CD4-positive, alpha-beta T cell treated with Interleukin-15 for 1 hour (primary cell): ENCODE measurements at regions not wholly inside any gene's neighbourhood (a gene's known extent, or its start where the extent isn't known, plus 50 kb on each side); places are given as distances from the start of the nearest gene placed in this dataset.
"Not testable (repeated sequence)": the region's sequence is repeated elsewhere in the genome, so short reads cannot be mapped to it uniquely, and the experiment has no call there.

Source experiments
- DNase-seq: peaks from one replicate; pipeline ENCODE4 v3.0.0-alpha.2; 2020

DNA sequence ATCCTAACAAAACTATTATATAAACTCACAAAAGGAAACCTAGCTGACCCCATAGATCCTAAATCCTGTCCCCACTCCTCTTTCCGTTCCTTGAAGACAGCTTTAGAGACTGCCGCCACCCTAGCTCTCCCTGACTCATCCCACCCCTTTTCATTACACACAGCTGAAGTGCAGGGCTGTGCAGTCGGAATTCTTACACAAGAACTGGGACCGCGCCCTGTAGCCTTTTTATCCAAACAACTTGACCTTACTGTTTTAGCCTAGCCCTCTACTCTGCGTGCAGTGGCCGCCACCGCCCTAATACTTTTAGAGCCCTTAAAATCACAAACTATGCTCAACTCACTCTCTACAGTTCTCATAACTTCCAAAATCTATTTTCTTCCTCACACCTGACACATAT, 264.0 kb downstream of the SMARCA2 start:
- not testable (repeated sequence) for DNase-seq

DNA sequence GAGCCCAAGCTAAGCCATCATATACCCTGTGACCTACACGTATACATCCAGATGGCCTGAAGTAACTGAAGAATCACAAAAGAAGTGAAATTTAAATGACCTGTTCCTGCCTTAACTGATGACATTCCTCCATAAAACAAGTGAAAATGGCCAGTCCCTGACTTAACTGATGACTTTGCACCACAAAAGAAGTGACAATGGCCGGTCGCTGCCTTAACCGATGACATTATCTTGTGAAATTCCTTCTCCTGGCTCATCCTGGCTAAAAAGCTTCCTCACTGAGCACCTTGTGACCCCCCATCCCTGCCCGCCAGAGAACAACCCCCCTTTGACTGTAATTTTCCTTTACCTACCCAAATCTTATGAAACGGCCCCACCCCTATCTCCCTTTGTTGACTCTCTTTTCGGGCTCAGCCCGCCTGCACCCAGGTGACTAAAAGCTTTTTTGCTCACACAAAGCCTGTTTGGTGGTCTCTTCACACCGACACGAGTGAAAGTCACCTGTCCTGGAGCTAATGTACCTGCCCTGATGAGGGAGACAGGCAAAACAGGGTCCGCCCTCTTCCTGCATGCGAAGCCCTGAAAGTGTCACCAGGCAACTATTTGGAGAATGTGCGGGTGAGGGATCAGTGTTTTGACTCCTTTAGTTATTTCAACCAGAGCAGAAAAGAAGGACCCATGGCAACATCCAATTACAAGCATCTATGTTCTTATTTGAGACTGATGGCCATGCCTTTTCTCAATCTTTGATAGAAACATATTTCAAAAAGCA, 266.1 kb downstream of the SMARCA2 start:
- DNase-seq: no peak

DNA sequence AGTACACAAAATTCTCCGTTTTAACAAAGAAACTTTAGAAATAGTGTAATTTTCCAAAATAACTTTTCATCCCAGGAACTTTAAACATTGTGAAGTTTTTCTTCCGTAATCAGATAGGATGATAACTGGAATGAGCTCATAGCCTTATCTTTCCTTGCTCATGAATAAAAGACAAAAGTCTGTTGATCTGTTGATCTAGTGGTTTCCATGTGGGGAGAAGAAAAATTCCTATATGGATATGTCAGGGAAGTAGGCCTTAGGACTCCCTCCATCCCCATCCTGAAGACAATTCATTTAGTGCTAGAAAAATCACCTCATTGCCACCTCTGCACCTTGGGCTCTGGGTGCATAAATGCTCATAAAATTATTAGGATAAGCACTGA, 266.6 kb downstream of the SMARCA2 start:
- DNase-seq: no peak

DNA sequence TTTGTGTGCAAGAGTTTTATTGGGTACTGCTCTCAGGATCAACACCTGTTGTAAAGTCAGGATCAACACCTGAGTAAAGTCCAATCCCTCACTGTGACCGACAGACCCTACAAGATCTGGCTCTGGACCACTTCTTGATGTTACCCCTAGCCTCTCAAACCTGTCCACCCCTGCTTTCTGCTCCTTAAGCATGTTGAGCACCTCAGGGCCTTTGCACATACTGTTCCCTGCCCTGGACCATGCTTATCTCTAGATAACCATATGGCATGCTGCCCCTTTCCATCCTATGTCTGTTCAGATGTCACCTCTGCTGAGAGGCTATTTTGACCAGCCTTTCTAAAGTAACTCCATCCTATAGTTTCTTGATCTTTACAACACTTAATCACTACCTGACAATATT, 269.6 kb downstream of the SMARCA2 start:
- DNase-seq: no peak

DNA sequence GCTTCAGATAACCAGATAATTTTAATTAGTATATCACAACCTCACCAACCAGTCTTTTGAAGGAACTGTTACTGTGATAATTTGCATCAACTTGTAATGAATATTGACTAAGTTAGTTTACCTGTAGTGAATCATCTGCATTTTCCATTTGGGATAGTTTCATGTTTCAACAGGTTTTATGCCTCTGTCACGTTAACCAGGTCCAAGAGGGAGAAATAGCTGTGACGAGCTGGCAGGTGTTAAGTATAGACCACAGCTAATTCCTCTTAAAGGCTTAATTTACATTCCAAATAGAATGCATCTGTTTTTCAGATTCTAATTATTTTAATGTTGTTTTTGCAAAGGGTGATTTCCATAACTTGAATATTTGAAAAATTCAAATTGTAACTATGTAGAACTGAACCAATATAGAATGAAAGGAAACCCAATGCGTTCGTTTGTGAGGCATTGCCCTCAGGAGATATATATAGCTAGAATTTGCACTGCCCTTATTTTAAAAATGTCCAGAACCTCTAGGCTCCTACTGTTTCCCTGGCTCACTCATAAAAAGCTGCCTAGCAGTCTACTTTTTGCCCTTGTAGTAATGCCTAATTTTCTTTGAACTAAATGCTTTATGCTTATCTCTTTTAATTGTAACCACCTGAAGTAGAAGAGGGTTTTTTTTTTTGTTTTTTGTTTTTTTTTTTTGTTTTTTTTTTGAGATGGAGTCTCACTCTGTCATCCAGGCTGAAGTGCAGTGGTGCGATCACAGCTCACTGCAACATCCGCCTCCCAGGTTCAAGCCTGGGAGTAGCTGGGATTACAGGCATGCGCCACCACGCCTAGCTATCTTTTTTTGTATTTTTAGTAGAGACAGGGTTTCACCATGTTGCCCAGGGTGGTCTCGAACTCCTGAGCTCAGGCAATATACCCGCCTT, 270.5 kb downstream of the SMARCA2 start:
- DNase-seq: no peak

DNA sequence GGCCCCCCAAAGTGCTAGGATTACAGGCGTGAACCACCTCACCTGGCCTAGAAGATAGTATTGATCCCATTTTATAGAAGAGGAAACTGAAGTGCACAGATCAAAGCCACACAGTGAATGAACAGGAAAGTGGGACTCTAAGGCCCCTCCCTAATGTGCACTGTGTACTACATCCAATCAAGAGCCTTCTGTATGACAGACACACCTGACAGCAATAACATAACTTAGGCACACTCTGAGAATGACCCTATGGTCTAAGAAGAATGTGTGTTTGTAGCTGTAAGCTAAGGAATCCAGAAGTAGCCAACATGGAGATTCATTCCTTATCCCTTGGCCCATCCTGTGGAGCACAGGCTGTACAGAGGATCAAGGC, 271.2 kb downstream of the SMARCA2 start:
- no peak for DNase-seq

DNA sequence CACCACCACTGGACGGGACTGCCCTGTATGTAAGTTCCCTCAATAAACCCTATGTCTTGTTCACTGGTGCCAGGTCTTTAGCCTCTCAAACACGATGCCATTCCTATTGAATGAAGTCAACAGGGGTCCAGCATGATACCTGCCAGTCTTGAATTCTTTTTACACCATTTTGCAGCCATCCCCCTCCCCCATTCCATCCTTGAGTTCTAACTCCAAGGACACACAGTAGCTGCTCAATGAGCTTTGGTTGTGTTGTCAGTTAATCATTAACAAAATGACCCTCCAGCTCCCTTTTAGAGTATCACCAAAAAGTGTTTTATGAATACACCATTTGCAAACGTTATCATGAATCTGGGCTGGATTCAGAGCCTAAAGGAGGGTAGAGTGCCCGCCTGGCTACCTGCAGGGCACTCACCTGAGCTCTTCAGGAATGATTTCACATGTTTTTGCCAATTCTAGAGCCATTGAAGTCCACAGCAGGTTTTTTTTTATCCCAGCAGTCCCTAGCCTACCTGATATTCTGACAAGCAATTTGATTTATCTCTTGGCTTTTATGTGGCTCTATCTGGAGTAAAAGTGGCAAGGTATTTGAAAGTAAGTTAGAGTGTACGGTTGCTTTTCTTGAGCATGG, 271.8 kb downstream of the SMARCA2 start:
- no peak for DNase-seq

DNA sequence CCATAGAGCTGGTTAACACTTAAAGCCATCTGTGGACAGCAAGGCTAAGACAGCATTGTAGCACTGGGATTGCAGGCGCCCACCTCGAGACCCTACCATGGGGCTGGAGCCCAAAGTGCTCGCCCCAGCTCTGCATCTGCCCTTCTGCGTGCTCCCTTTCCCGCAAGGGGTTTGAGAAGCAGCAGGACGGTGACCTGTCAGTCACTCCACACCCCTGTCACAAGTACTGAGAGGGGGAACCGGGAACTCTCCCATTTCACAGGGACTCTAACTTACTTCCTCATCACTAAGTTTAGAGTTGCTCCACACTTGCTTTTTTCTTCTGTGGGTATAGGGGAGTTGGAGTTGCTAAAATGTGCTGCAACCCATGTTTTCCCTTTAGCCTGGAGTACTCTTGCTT, 273.2 kb downstream of the SMARCA2 start:
- no peak for DNase-seq

DNA sequence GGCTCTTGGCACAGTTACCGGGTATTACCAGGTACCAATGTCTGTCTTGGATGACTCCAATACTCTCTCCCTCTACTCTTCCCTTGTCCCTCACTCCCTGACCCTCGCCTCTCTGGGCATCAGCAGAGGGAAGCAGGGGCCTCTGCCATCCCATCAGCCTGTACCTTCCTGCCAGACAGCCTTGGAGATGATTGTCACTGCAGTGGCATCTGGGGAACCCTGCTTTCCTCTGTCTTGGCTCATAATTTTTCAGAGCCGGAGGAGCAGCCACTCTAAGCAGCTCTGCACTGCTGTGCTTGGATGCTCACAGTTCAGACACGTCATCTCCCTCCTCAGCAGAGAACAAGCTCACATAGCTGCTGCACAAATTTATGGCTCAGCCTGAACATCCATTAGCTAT, 274.1 kb downstream of the SMARCA2 start:
- DNase-seq: no peak

DNA sequence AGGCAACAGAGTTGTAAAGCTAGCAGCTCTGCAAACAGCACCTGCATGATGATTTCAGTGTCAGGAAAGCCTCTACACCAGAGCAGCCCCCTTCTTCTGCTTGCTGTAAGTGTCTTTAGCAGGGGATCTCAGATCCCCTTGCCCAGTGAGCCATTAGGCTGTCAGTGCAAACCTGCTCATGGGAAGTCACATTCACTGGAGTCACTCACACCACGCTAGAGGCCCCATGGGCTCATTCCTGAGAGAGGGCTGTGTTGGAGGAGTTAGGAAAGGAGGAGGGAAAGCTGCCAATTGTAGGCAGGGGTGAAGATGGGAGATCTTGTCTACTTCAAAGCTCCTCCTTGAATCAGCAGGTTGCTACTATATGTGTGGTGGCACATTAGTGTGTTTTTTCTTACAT, 275.2 kb downstream of the SMARCA2 start:
- DNase-seq: no peak

DNA sequence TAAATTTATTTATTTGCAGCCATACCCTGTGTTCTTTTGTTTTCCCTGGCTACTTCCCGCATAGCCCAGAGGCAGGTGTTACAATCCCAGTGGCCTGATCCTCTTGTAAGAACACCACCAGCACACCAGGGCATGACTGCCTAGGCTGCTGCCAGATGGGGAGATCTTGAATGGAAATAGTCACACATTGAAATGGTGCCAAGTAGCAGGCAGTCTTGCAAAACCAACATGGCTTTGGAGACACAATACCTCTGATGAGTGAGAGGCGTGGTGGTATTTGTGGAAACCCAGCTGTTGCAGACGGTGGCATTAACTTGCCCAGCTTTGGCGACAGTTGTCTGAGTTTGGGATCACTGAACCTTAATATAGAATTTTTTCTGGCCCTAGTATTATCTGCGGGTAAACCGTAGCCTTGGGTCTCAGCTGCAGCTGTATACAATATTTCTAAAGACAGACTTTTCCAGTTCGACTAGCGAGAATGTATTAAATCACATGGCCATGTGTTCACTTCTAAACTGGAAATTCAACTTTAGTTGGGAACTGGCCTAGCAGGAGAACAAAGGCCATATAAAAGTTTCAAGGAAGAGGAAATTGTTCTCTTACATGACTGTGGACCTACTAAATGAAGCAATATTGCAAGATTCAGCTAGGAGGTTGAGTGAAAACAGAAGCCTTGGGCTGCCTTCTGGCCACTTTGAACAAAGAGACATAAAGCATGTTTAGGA, 277.0 kb downstream of the SMARCA2 start:
- DNase-seq: no peak

DNA sequence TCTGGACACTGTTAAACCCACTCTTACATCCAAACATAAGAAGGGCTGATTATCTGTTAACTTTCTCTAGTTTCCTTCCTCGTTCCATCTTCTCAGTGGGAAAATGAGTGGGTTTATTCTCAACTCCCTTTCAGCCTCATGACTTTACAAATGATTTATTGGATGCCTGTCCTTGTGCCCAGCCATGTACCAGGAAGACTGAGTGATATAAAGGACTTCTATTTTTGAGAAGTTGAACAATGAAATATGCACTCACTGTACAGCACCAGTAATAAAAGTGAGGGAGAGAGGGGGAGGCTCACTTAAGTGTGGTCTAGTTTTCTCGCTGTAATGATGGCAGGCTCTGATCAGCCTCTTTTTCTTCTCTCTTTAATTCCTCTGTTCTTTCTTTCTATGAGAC, 277.6 kb downstream of the SMARCA2 start:
- no peak for DNase-seq

DNA sequence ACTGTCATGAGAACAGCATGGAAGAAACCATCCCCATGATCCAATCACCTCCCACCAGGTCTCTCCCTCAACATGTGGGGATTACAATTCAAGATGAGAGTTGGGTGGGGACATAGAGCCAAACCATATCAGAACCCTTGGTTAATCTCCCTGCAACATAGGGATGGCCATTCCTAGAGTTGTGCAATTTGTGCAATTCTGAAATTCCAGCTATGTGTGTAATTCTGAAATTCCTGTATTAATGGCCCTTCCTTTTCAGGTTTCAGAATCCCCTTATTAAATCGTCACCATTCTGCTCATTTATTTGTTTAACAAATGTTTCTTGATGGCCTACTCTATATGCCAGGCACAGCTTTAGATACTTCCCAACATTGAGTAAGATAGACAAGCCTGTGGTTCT, 282.6 kb downstream of the SMARCA2 start:
- DNase-seq: no peak

DNA sequence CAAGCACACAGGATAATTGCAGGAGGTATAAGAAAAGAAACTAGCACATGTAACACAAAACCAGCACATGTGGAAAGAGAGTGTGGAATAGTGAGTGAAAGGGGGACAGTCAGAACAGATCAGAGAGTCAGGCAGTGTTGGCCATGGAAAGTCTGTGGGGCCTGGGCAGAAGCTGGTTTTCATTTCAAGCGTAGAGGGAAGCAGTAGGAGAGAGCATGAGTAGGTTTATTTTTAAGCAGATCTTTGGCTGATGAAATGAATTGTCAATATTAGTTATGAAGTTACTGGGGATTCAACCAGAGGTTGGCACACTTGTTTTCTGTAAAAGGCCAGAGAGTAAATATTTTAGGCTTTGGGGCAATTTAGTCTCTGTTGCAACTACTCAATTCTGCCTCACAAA, 283.1 kb downstream of the SMARCA2 start:
- no peak for DNase-seq

DNA sequence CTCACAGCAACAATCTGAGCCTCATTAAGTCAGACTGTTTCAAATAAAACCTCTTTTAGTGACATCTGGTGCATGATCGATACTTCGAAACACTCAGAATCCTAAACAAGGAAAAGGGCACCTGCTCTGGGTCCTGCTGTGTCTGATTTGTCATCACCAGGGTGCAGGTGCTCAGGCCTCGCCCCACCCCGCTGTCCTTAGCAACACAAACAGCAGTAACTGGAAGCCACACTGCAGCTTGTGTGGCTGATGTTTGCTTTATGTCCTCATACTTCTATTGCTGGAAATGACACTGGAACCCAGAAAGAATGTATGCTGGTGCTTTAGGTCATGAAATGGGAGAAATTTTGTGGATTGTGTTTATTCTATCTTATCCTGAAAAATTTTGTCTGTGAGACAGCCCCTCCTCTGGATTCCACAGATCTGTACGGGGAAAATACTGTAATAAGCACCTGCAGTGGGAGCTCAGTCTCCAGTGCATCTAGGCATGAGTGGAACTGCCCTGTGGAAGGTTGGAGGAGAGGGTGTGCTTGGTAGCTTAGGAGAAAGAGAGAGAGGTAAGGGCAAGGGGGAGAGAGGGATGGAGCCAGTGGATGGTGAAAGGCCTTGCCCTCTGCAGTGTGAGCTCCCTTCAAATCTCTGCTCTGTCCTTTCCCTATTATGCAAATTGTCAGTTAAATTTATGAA, 284.2 kb downstream of the SMARCA2 start:
- DNase-seq: no peak

DNA sequence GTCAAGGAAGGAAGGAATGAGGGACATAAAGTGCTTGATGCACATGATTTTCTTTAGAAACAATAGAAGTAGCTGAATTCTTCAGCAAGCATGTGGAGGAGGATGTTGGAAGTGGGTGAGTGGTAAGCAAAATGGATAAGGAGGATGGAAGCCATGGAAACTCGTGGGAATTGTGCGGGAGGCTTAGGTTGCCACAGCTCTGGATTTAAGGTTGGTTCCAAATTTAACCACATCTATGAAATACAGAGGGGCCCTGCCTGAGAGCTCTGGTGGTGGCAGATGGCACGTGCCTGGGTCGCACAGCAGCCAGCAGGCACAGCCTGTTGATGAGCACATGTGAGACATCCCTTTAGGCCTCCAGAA, 284.7 kb downstream of the SMARCA2 start:
- DNase-seq: no peak

DNA sequence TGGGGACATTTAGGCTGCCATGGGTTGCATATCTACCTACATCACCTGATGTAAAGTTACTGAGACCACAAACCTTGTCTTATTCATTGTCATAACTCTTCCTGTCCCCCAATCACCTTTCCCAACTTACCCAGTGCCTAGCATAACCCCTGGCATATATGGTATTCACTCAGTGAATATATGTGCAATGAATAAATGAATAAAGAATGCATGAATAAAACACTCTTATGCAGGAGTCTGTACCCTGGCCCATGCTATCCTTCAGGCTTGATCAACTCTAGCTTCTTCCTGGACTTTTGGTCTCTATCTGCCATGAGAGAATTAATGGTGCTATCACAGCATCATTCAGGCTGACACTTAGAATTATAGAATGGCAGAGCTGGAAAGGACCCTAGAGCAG, 285.2 kb downstream of the SMARCA2 start:
- DNase-seq: no peak

DNA sequence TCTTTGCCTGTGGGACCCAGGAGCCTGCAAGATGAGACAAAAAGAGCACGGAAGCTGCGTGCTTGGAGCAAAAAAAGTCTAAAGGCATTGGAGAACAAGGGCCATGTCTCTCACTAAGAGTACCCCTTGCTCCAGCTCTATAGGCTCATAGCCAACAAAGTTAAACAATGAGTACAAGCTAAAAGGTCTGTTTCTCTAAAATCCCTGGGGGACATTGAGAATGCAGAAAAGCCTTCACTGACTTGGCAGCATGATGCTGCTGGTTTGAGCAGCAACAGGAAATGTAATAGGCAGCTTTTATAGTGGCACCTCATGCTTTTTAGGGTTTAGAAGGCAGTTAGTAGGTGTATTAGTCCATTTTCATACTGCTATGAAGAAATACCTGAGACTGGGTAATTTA, 287.5 kb downstream of the SMARCA2 start:
- DNase-seq: no peak

DNA sequence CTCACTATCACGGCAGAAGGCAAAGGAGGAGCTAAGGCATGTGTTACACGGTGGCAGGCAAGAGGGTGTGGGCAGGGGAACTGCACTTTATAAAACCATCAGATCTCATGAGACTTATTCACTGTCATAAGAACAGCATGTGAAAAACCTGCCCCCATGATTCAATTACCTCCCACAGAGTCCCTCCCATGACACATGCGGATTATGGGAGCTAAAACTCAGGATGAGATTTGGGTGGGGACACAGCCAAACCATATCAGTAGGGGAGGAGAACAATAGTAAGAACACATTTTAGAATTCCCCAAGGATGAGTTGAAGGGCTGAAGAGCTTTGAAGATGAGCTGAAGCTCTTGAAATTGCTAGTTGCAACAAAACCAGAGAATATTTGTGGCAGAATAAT, 287.9 kb downstream of the SMARCA2 start:
- no peak for DNase-seq

DNA sequence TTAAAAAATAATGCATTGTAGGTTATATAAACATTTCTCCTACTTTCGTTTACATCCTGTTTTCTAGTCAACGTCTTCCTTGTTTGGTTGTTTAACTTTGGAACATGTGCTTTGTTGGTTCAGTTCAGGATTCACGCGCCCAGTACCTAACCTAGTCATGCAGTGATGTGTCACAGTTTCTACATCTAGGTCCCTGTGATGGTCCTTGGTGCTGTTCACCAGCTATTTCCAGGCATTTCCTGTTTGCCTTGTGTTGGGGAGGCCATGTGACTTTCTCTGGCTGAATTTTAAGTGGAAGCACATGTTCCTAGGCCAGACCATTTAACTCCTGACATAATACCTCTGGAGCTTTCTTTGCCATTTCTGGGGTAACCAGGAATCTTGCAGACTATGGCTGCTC, 292.3 kb downstream of the SMARCA2 start:
- no peak for DNase-seq

DNA sequence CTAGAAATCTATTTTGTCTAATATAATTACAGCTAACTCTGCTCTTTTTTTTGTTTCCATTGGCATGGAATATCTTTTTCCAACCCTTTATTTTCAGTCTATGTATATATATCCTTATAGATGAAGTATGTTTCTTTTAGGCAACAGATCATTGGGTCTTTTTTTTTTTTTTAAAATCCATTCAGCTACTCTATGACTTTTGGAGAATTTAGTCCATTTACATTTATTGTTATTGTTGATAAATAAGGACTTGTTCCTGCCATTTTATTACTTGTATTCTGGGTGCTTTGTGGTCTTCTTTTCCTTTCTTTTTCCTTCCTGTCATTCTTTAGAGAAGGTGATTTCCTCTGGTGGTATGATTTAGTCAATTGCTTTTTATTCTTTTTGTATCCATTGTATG, 296.8 kb downstream of the SMARCA2 start:
- no peak for DNase-seq

DNA sequence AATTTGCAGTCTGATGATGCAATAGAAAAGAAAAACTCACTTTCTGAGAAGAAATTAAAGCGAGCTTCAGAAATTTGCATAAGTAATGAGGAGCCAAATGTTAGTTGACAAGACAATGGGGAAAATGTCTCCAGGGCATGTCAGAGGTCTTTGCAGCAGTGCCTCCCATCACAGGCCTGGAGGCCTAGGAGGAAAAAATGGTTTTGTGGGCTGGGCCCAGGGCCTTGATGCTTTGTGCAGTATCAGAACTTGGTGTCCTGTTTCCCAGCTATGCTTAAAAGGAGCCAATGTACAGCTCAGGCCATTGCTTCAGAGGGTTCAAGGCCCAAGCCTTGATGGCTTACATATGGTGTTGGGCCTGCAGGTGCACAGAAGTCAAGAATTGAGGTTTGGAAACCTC, 298.4 kb downstream of the SMARCA2 start:
- DNase-seq: no peak

DNA sequence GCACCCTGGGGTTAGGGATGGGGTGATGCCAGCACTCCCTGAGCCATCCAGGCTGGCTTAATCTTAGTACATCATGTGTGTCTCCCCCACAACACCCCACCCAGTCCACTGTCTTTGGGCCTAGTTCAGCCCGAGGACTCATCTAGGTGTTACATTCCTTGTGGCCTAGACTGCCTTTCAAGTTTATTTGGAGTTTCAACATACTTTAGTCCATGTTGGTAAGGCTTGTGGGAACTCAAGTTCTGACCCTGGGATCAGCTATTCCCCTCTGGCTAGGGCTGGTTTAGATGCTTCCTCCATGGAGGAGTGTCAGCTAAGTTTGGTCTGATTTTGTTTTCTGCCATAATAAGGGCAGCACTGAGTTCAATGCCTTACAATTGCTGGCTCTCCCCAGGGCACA, 302.4 kb downstream of the SMARCA2 start:
- no peak for DNase-seq
